Left lung (tissue), 4 donors: ENCODE measurements at regions not wholly inside any gene's neighbourhood (a gene's known extent, or its start where the extent isn't known, plus 50 kb on each side); places are given as distances from the start of the nearest gene placed in this dataset.

Experiments used
- ATAC-seq: fragments of 200-7000 bp; cut with Tn5 transposase; one replicate; pipeline ENCODE4 v1.9.1; 2020; ENCODE audit warnings: moderate library complexity
- DNase-seq, 4 donors: peaks; one replicate each; pipeline ENCODE4 v3.0.0-alpha.2; 2013 to 2020
- H3K27ac ChIP-seq, 2 donors: fragments of 200-600 bp; sonication (generic) in 1 of 2; one replicate each; pipeline versions ENCODE4 v1.5.0 to v1.8.0; 2020 to 2021
- H3K27me3 ChIP-seq, 2 donors: fragments of 200-600 bp; sonication (generic) in 1 of 2; one replicate each; pipeline versions ENCODE4 v1.5.0 to v1.8.0; 2020 to 2021
- H3K36me3 ChIP-seq, 2 donors: fragments of 200-600 bp; sonication (generic) in 1 of 2; one replicate each; pipeline versions ENCODE4 v1.5.0 to v1.8.0; 2020 to 2021
- H3K4me1 ChIP-seq, 2 donors: fragments of 200-600 bp; one replicate each; pipeline ENCODE4 v1.8.0; 2021
- H3K4me3 ChIP-seq, 2 donors: fragments of 200-600 bp; sonication (generic) in 1 of 2; one replicate each; pipeline versions ENCODE4 v1.5.0 to v1.8.0; 2020 to 2021; ENCODE audit warnings: mild to moderate bottlenecking in 1 of 2
- H3K9me3 ChIP-seq, 2 donors: fragments of 200-600 bp; sonication (generic) in 1 of 2; one replicate each; pipeline versions ENCODE4 v1.5.0 to v1.8.0; 2020 to 2021
- CTCF ChIP-seq, 2 donors: fragments of 200-600 bp; sonication (generic) in 1 of 2; IDR thresholded peaks; one replicate each; pipeline versions ENCODE4 v1.5.0 to v1.8.0; 2021; ENCODE audit warnings: antibody characterized with exemption in 2 of 2
- intact Hi-C, 2 donors: fragments of 100-400 bp; cut with DNase I; formaldehyde crosslinking; loops; one replicate each; pipeline versions ENCODE4 v1.11.2 to v1.14.2; 2022
- donor health status: DM: no; HTN: yes; CAD: no.
- donor health status: DM: no; HTN: no; CAD: no.

GRCh38 chr6:14589175-14589574 is 471.6 kb downstream of the CD83 start:
- TF ChIP-seq CTCF (IDR thresholded peaks at IDR 0.05), result no peak
- Histone ChIP-seq H3K27ac (no peak overlapping the region), H3K9me3 (no peaks in the 10 kb centered on the region), H3K36me3 (no peaks in the 10 kb centered on the region), H3K4me3 (no peak overlapping the region), H3K27me3 (no peaks in the 10 kb centered on the region), H3K4me1 (no peaks in the 10 kb centered on the region)
- ATAC-seq, result no peak
- DNase-seq, result no peak
- intact Hi-C loops, result no loop called here

- DNase-seq (no peak), ATAC-seq (no peak)
- no peak overlapping the region for H3K27ac ChIP-seq
- H3K36me3 ChIP-seq, result no peaks in the 10 kb centered on the region
- no peaks in the 10 kb centered on the region for H3K4me1 ChIP-seq
- H3K27me3 ChIP-seq, result no peaks in the 10 kb centered on the region
- intact Hi-C loops, result no loop called here
- H3K4me3 ChIP-seq, result no peak overlapping the region
- no peaks in the 10 kb centered on the region for H3K9me3 ChIP-seq
- TF ChIP-seq CTCF (IDR thresholded peaks at IDR 0.05), result no peak
Measured at GRCh38 chr6:14590586-14590985, 473.0 kb downstream of the CD83 start.

- no peak for TF ChIP-seq CTCF (IDR thresholded peaks at IDR 0.05)
- DNase-seq, result no peak
- H3K36me3 ChIP-seq, result no peaks in the 10 kb centered on the region
- H3K27ac ChIP-seq, result no peak overlapping the region
- intact Hi-C loops, result no loop called here
- no peak for ATAC-seq
- no peaks in the 10 kb centered on the region for H3K9me3 ChIP-seq
- H3K4me1 ChIP-seq, result no peaks in the 10 kb centered on the region
- no peaks in the 10 kb centered on the region for H3K27me3 ChIP-seq
- no peak overlapping the region for H3K4me3 ChIP-seq
Measured at GRCh38 chr6:14591998-14592397, 474.4 kb downstream of the CD83 start.

- Histone ChIP-seq H3K9me3 (no peaks in the 10 kb centered on the region), H3K4me1 (no peaks in the 10 kb centered on the region), H3K4me3 (no peak overlapping the region), H3K27ac (no peak overlapping the region), H3K36me3 (no peaks in the 10 kb centered on the region), H3K27me3 (no peaks in the 10 kb centered on the region)
- intact Hi-C loops, result no loop called here
- TF ChIP-seq CTCF (IDR thresholded peaks at IDR 0.05), result no peak
- no peak for DNase-seq
- ATAC-seq, result no peak
Measured at GRCh38 chr6:14593286-14593685, 475.7 kb downstream of the CD83 start.

GRCh38 chr6:14595751-14596150 is 478.2 kb downstream of the CD83 start:
- H3K27ac ChIP-seq, result no peak overlapping the region
- TF ChIP-seq CTCF (IDR thresholded peaks at IDR 0.05), result no peak
- no peaks in the 10 kb centered on the region for H3K27me3 ChIP-seq
- DNase-seq (no peak), ATAC-seq (no peak)
- no peaks in the 10 kb centered on the region for H3K9me3 ChIP-seq
- H3K4me3 ChIP-seq, result no peak overlapping the region
- peaks cover 0 to 6% of the 10 kb centered on the region in 2 donors for H3K4me1 ChIP-seq
- H3K36me3 ChIP-seq, result no peaks in the 10 kb centered on the region
- intact Hi-C loops, result no loop called here
